OCI-LY1 (cell line): ENCODE measurements at regions not wholly inside any gene's neighbourhood (a gene's known extent, or its start where the extent isn't known, plus 50 kb on each side); places are given as distances from the start of the nearest gene placed in this dataset.

ENCODE experiments used
- H2AFZ ChIP-seq: fragments of 200-600 bp; sonication (generic), shearing (Covaris generic); 2 replicates; pipeline ENCODE4 v1.6.0; 2014; ENCODE audit warnings: antibody characterized with exemption, mild to moderate bottlenecking, low read length
- H3F3A ChIP-seq: fragments of 200-600 bp; sonication (generic), shearing (Covaris generic); 2 replicates; pipeline ENCODE4 v1.6.0; 2014; ENCODE audit warnings: mild to moderate bottlenecking, antibody characterized with exemption, low read length, moderate library complexity; ENCODE audit not compliant: insufficient read depth
- H3K27ac ChIP-seq: fragments of 200-600 bp; sonication (generic); 2 replicates; pipeline ENCODE4 v1.5.1; 2014; ENCODE audit warnings: low read length, mixed run types, mild to moderate bottlenecking, low read depth; ENCODE audit not compliant: poor library complexity, severe bottlenecking
- H3K27me3 ChIP-seq: fragments of 200-600 bp; sonication (generic); 2 replicates; pipeline ENCODE4 v1.6.0; 2014; ENCODE audit warnings: antibody characterized with exemption, mild to moderate bottlenecking, low read length, moderate library complexity; ENCODE audit not compliant: insufficient read depth
- H3K36me3 ChIP-seq: fragments of 200-600 bp; sonication (generic); 2 replicates; pipeline ENCODE4 v1.6.1; 2014; ENCODE audit warnings: mild to moderate bottlenecking, antibody characterized with exemption, low read length, moderate library complexity, mixed read lengths; ENCODE audit not compliant: insufficient read depth
- H3K4me1 ChIP-seq: fragments of 200-600 bp; sonication (generic); 2 replicates; pipeline ENCODE4 v1.5.1; 2014; ENCODE audit warnings: mild to moderate bottlenecking, low read length, moderate library complexity; ENCODE audit not compliant: insufficient read depth, severe bottlenecking
- H3K4me2 ChIP-seq: fragments of 200-600 bp; sonication (generic), shearing (Covaris generic); 2 replicates; pipeline ENCODE4 v1.6.1; 2014; ENCODE audit warnings: low read length
- H3K4me3 ChIP-seq: fragments of 200-600 bp; sonication (generic); 2 replicates; pipeline ENCODE4 v1.5.1; 2014; ENCODE audit warnings: low read length, low read depth, mild to moderate bottlenecking, mixed read lengths; ENCODE audit not compliant: poor library complexity, severe bottlenecking
- H3K79me2 ChIP-seq: fragments of 200-600 bp; shearing (Covaris generic); 2 replicates; pipeline ENCODE4 v1.6.1; 2016; ENCODE audit warnings: mixed run types, low read length, mixed read lengths; ENCODE audit not compliant: insufficient read depth
- H3K9ac ChIP-seq: fragments of 200-600 bp; sonication (generic), shearing (Covaris generic); 2 replicates; pipeline ENCODE4 v1.6.1; 2014; ENCODE audit warnings: mild to moderate bottlenecking, low read length, mixed read lengths
- H3K9me2 ChIP-seq: fragments of 200-600 bp; sonication (generic), shearing (Covaris generic); 2 replicates; pipeline ENCODE4 v1.6.1; 2014; ENCODE audit warnings: low read depth, mild to moderate bottlenecking, low read length, mixed read lengths
- H3K9me3 ChIP-seq: fragments of 200-600 bp; shearing (Covaris generic); 2 replicates; pipeline ENCODE4 v1.6.1; 2014; ENCODE audit warnings: low read length, mixed read lengths
- H4K20me1 ChIP-seq: fragments of 200-600 bp; sonication (generic), shearing (Covaris generic); 2 replicates; pipeline ENCODE4 v1.6.0; 2016; ENCODE audit warnings: mild to moderate bottlenecking, low read length; ENCODE audit not compliant: insufficient read depth
- EZH2 ChIP-seq: fragments of 200-600 bp; sonication (generic), shearing (Covaris generic); IDR thresholded peaks from 2 replicates; pipeline ENCODE4 v1.8.0; 2017; ENCODE audit warnings: borderline replicate concordance, mixed run types, mild to moderate bottlenecking, antibody characterized with exemption, low read length, moderate library complexity, mixed read lengths
- TF ChIP-seq, protein P1 (sequence below): fragments of 200-600 bp; sonication (generic), shearing (Covaris generic); IDR thresholded peaks from 2 replicates; pipeline ENCODE4 v1.5.1; 2017; ENCODE audit warnings: mild to moderate bottlenecking, antibody characterized with exemption, low read length, moderate library complexity, mixed read lengths

DNA sequence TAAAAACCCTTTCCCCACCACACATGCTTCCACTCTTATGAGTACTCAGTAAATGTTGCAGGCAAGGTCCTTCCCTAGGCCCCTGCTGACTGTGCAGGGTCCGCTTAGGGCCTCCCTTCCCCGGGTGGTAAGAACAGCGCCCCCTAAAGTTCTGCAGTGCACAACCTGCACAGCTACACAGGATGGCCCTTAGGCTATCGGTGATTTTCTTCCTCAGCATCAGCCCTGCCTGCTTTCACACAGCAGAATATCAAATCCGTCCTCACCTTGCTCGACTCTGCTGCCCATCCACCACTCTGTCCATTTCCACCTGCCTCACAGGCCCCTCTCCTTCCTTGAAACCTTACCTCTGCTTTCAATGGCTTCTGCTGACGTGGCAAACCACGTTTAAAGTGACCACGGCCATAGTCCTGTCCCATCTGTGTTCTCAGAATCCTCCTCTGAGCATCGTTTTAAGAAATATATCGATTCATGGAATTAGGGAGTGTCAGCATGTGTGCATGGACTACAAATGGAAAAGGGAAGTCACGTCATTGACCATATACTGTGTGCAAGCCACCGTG, 51.4 kb upstream of the TMEM132E start:
- Histone ChIP-seq H3K9ac (no peak overlapping the region), H3K4me3 (no peak overlapping the region), H3K9me3 (no peaks in the 10 kb centered on the region), H3K27me3 (no peaks in the 10 kb centered on the region), H3K36me3 (no peaks in the 10 kb centered on the region), H2AFZ (no peak overlapping the region), H3K9me2 (no peaks in the 10 kb centered on the region), H3F3A (no peaks in the 10 kb centered on the region), H4K20me1 (no peaks in the 10 kb centered on the region), H3K27ac (no peak overlapping the region), H3K4me1 (no peaks in the 10 kb centered on the region), H3K79me2 (no peaks in the 10 kb centered on the region), H3K4me2 (no peak overlapping the region)
- TF ChIP-seq, protein P1, sequence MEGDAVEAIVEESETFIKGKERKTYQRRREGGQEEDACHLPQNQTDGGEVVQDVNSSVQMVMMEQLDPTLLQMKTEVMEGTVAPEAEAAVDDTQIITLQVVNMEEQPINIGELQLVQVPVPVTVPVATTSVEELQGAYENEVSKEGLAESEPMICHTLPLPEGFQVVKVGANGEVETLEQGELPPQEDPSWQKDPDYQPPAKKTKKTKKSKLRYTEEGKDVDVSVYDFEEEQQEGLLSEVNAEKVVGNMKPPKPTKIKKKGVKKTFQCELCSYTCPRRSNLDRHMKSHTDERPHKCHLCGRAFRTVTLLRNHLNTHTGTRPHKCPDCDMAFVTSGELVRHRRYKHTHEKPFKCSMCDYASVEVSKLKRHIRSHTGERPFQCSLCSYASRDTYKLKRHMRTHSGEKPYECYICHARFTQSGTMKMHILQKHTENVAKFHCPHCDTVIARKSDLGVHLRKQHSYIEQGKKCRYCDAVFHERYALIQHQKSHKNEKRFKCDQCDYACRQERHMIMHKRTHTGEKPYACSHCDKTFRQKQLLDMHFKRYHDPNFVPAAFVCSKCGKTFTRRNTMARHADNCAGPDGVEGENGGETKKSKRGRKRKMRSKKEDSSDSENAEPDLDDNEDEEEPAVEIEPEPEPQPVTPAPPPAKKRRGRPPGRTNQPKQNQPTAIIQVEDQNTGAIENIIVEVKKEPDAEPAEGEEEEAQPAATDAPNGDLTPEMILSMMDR: peak; percentile 42; the same call in 1 of the 2 replicates
- no peak for TF ChIP-seq EZH2

- Histone ChIP-seq H3K9me2 (no peaks in the 10 kb centered on the region), H3K36me3 (no peaks in the 10 kb centered on the region), H3K27me3 (no peaks in the 10 kb centered on the region)
Observed at GRCh38 chr17:34527136-34527907, 52.1 kb upstream of the TMEM132E start.

DNA sequence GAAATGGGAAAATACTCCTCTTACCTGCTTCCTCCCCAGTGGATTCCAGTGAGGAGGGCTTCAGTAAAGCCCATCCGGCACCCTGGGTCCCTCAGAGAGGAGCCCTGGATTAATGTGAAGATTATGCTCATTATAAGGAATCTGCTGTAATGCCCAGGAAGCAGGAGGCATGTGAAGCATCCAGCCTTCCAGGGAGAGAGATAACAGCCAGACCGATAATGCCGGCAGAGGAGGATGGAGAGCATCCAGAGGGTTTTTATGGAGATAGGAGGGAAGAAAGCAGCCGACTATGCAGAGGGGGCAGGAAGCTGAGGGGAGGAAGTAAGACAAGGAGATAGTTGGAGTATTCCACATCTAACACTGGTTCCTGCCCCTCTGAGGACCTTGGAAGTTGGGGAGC, 53.7 kb upstream of the TMEM132E start:
- no peaks in the 10 kb centered on the region for H3K36me3 ChIP-seq
- no peak overlapping the region for H3K9ac ChIP-seq

More at GRCh38 chr17:34527136-34527907, 52.1 kb upstream of the TMEM132E start:
- Histone ChIP-seq H3K4me2 (no peak overlapping the region), H3K9me3 (no peaks in the 10 kb centered on the region), H3K9ac (no peak overlapping the region), H2AFZ (no peak overlapping the region), H3K27ac (no peak overlapping the region), H3K79me2 (no peaks in the 10 kb centered on the region), H3K4me3 (no peak overlapping the region), H4K20me1 (no peaks in the 10 kb centered on the region), H3K4me1 (no peaks in the 10 kb centered on the region), H3F3A (no peaks in the 10 kb centered on the region)
- TF ChIP-seq, protein P1: no peak
- no peak for TF ChIP-seq EZH2

More for the DNA sequence above, 53.7 kb upstream of the TMEM132E start:
- H3K27me3 ChIP-seq: no peaks in the 10 kb centered on the region
- H3K4me3 ChIP-seq: no peak overlapping the region
- no peak overlapping the region for H3K4me2 ChIP-seq
- no peaks in the 10 kb centered on the region for H3K9me2 ChIP-seq
- H3F3A ChIP-seq: no peaks in the 10 kb centered on the region
- no peak for TF ChIP-seq EZH2
- TF ChIP-seq, protein P1: no peak
- H3K79me2 ChIP-seq: no peaks in the 10 kb centered on the region
- no peak overlapping the region for H3K27ac ChIP-seq
- H3K9me3 ChIP-seq: no peaks in the 10 kb centered on the region
- H4K20me1 ChIP-seq: no peaks in the 10 kb centered on the region
- no peak overlapping the region for H2AFZ ChIP-seq
- no peaks in the 10 kb centered on the region for H3K4me1 ChIP-seq
